OCI-LY3 (cell line): ENCODE measurements at regions not wholly inside any gene's neighbourhood (a gene's known extent, or its start where the extent isn't known, plus 50 kb on each side); places are given as distances from the start of the nearest gene placed in this dataset.

Source experiments
- CTCF ChIP-seq: fragments of 200-600, 300-600 bp; sonication (generic); IDR thresholded peaks from 2 replicates; pipeline ENCODE4 v1.5.1; 2014; ENCODE audit warnings: antibody characterized with exemption, low read length, low read depth
- EZH2phosphoT487 ChIP-seq: fragments of 200-600 bp; shearing (Covaris generic); IDR thresholded peaks from 2 replicates; pipeline ENCODE4 v1.6.1; 2018; ENCODE audit warnings: antibody characterized with exemption, mixed run types, low read depth

GRCh38 chr5:97820138-97820537 is 637.1 kb upstream of the RIOK2 start:
- TF ChIP-seq CTCF = no peak
- TF ChIP-seq EZH2phosphoT487 = no peak
